KOPT-K1 (cell line): ENCODE measurements at regions not wholly inside any gene's neighbourhood (a gene's known extent, or its start where the extent isn't known, plus 50 kb on each side); places are given as distances from the start of the nearest gene placed in this dataset.

Experiments
- H3K27ac ChIP-seq: fragments of 200-600 bp; sonication (generic); 2 replicates; pipeline ENCODE4 v1.5.1; 2016; ENCODE audit warnings: antibody characterized with exemption, mild to moderate bottlenecking, low read depth, low read length; ENCODE audit not compliant: poor library complexity, severe bottlenecking
- H3K36me3 ChIP-seq: fragments of 200-600 bp; sonication (generic); 2 replicates; pipeline ENCODE4 v1.5.1; 2017; ENCODE audit warnings: antibody characterized with exemption, mild to moderate bottlenecking, low read length, moderate library complexity; ENCODE audit not compliant: insufficient read depth
- H3K9me3 ChIP-seq: fragments of 200-600 bp; sonication (generic); 2 replicates; pipeline ENCODE4 v1.5.1; 2017; ENCODE audit warnings: antibody characterized with exemption, low read length, mild to moderate bottlenecking; ENCODE audit not compliant: insufficient read depth, poor library complexity, severe bottlenecking

DNA sequence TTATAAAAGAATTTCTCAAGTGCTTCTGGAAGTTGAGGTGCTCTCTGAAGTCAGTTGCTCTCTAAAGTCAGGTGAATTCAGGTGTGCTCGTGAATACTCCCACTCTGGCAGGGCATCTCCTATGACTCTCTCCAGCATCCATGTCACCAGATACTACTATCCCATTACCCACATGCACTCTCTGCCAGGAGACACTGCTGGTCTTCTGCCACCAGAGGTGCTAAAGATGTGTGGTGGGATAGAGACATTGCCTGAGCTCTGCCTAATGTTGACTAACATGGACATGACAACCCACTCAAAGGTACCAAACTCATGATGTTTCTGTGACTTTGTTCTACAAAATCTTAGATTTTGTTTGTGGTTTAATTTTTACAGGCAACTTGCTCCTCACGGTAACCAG is 106.4 kb upstream of the HNRNPA3 start:
- no peaks in the 10 kb centered on the region for H3K9me3 ChIP-seq
- no peaks in the 10 kb centered on the region for H3K36me3 ChIP-seq
- no peak overlapping the region for H3K27ac ChIP-seq

DNA sequence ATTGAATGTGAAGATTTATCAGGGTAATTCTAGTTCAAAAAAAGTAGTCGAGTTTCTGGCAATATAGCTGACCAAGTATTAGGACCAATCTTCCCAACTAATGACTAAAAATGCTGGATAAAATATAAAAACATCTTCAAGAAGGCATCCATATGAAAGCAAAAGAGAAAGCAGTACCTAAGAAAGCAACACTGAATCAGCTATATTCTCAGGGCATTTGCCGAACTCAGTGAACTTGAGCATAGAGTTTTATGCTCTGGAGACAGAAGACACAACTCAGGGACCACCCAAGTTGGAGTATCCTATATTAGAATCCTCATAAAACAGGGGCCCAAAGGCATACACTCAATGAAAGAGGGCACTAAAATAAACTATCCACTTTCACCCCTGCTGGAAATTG is 103.7 kb upstream of the HNRNPA3 start:
- Histone ChIP-seq H3K9me3 (no peaks in the 10 kb centered on the region), H3K27ac (no peak overlapping the region), H3K36me3 (no peaks in the 10 kb centered on the region)

DNA sequence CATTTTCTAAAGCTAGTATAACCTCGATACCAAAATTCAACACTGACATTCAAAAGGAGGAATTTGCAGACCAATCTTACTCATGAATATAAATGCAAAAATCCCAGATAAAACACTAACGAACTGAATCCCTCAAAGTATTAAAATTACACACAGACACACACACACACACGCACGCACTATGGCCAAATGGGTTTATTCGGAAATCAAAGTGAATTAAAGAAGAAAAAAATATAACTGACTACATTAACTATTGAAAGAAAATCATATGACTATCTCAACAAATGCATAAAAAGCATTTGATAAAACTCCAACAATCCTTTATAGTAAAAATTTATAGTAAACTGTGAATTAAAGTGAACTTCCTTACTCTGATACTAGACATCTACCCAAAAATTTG is 97.9 kb upstream of the HNRNPA3 start:
- Histone ChIP-seq H3K27ac (no peak overlapping the region), H3K9me3 (no peaks in the 10 kb centered on the region), H3K36me3 (no peaks in the 10 kb centered on the region)

DNA sequence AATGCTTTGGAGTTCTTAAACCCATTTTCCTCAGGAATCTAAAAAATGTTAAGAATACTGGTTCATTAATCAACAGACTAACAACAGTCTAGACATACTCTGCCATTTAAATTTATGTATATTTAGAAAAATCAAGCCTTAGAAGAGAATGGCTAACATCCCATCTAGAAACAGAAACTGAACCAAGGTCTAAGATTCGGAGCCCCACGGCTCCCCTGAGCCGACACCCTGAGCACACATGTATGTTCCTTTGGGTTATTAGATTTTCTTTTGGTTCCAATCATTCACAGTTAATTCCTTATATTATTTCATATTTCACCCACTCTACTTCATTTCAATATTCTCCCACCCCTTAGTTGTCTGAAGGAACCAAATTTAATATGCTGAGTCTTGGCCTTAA is 94.8 kb upstream of the HNRNPA3 start:
- Histone ChIP-seq H3K9me3 (no peaks in the 10 kb centered on the region), H3K27ac (no peak overlapping the region), H3K36me3 (no peaks in the 10 kb centered on the region)

DNA sequence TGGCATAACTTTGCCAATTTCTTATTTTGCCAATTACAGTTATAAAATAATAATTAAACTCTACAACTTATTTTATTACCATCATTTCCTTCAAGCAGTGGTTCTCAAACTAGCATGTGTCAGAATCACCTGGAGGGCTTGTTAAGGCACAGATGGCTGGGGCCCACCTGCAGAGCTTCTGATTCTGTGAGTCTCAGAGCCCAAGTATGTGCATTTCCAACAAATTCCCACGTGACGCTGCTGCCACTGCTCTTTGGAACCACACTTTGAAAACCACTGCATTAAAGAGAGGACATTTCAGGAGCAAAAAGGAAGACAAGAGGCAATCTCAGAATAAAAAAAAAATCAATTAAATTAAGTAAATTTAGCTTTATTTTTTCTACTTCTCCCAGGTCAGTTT is 94.0 kb upstream of the HNRNPA3 start:
- no peaks in the 10 kb centered on the region for H3K36me3 ChIP-seq
- H3K9me3 ChIP-seq, result no peaks in the 10 kb centered on the region
- no peak overlapping the region for H3K27ac ChIP-seq

DNA sequence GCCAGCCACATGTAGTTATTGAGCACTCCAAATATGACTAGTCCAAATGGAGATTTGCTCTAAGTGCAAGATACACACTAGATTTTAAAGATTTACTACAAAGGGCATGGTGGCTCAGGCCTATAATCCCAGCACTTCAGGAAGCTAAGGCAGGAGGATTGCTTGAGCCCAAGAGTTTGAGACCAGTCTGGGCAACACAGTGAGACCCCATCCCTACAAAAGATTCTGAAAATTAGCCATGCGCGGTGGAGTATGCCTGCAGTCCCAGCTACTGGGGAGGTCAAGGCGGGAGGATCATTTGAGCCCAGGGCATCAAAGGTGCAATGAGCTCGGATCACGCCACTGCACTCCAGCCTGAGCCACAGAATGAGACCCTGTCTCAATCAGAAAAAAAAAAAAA is 93.5 kb upstream of the HNRNPA3 start:
- Histone ChIP-seq H3K36me3 (no peaks in the 10 kb centered on the region), H3K27ac (no peak overlapping the region), H3K9me3 (no peaks in the 10 kb centered on the region)

DNA sequence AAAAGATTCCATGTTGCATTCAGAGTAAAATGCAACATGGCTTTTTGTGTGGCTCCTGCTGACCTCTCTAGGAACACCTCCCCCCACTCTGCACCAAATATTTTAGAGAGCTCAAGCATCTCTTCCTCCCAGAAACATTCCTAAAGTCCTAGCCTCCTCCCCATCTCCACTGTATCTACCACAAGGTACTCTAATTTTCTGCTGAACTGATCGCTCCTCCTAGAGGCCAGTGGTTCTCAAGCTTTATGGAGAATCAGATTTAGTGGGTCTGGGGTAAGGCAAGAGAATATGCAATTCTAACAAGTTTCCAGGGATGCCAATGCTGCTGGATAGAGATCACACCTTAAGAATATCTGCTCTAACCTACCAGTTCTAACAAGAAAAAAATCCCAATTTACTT is 89.5 kb upstream of the HNRNPA3 start:
- Histone ChIP-seq H3K27ac (no peak overlapping the region), H3K9me3 (no peaks in the 10 kb centered on the region), H3K36me3 (no peaks in the 10 kb centered on the region)

DNA sequence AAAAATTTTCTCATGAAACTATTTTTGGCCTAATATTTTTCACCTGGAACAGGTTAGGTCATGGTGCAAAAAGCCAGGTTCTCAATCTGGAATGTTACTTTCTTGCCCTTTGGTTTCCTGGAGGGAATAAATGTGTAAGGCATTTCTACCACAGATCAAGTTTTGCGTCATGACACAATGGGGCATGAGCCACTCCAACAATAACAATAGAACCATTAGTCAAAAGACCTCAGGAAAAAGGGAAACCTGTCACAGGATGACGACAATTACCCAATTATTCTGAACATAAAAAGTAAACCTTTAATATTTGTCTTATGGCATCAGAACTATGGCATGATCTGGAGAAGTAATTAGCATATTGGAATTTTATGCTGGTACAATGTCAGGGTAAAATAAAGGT is 88.2 kb upstream of the HNRNPA3 start:
- no peak overlapping the region for H3K27ac ChIP-seq
- no peaks in the 10 kb centered on the region for H3K36me3 ChIP-seq
- H3K9me3 ChIP-seq, result no peaks in the 10 kb centered on the region

DNA sequence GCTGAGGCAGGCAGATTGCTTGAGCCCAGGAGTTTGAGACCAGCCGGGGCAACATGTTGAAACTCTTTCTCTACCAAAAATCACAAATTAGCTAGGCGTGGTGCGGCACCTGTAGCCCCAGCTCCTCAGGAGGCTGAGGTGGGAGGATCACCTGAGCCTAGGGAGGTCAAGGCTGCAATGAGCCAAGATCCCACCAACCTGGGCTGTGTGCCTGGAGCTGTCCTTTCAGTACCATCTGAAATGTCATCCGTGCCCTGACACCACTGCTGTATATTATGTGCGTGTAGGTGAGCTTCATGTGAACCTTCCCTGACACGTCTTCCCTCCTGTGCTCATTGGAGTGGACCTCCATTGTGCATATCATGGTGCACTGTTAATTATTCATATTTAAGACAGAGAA is 84.8 kb upstream of the HNRNPA3 start:
- H3K27ac ChIP-seq, result no peak overlapping the region
- no peaks in the 10 kb centered on the region for H3K36me3 ChIP-seq
- H3K9me3 ChIP-seq, result no peaks in the 10 kb centered on the region

DNA sequence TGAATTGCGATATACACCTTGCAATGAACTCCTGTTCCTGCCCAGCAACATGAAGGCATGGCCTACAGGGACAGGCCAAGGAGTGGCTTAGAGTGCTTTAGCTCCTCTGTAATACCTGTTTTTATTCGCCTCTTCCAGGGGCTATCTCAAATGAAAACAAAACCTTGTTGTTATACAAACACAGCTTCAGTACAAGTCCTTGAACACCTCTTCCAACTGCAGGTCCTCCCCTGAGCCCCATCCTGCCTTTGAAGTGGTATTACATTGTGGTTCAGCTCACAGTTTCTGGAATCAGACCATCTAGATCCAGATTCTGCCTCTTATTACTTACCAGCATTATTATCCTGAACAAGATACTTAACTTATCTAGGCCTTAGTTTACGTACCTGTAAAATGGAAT is 83.0 kb upstream of the HNRNPA3 start:
- Histone ChIP-seq H3K27ac (no peak overlapping the region), H3K9me3 (no peaks in the 10 kb centered on the region), H3K36me3 (no peaks in the 10 kb centered on the region)

DNA sequence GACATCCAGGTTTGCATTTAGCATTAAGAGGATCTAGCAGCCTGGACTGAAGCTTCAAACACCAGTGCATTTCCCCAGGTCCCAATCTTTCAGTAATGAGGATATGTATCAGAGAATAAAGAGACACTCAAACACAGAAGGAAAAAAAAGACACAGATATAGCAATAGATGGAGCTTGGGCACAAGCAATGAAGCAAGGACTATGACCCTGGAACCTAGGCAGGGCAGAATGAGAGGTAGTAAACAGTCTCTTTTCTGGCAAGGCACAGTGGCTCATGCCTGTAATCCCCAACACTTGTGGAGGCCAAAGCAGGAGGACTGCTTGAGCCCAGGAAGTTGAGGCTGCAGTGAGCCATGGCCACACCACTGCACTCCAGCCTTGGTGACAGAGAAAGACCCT is 80.7 kb upstream of the HNRNPA3 start:
- H3K36me3 ChIP-seq, result no peaks in the 10 kb centered on the region
- no peak overlapping the region for H3K27ac ChIP-seq
- H3K9me3 ChIP-seq, result no peaks in the 10 kb centered on the region

DNA sequence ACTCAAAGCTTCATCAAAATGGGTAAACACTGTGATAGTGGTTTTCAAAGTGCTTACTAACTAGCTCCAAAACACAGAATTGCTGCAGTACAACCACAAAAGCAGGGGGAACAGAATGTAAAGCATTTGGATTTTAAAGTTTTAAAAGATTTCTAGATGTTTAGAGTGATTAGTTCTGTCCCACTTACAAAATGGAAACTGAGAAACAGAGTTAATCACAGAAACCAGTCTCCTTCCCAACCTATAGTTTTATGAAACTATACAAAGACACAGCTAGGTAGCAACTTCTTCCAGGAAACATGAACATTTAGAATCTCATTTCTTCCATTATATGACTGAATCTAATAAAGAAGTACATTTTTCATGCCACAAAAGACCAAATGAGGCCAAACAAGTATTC is 73.8 kb upstream of the HNRNPA3 start:
- H3K27ac ChIP-seq, result no peak overlapping the region
- no peaks in the 10 kb centered on the region for H3K36me3 ChIP-seq
- H3K9me3 ChIP-seq, result no peaks in the 10 kb centered on the region

DNA sequence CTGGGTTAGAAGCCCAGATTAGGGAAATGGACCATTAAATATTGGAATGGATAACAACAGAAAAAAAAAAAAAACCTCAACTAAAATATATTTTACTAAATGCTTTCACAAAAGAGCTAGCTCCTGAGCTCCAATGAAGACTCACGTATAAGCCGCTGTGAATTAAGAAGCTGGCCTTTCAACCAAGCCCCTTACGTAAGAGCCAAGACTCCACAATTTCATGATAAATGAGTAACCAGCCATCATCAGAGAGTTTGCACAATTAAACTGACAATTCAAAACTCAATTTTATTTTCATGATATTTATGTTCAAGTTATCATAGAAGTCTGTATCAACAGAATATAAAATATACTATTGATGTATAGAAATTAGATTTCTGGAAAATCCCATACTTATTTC is 70.7 kb upstream of the HNRNPA3 start:
- Histone ChIP-seq H3K27ac (no peak overlapping the region), H3K9me3 (no peaks in the 10 kb centered on the region), H3K36me3 (no peaks in the 10 kb centered on the region)

DNA sequence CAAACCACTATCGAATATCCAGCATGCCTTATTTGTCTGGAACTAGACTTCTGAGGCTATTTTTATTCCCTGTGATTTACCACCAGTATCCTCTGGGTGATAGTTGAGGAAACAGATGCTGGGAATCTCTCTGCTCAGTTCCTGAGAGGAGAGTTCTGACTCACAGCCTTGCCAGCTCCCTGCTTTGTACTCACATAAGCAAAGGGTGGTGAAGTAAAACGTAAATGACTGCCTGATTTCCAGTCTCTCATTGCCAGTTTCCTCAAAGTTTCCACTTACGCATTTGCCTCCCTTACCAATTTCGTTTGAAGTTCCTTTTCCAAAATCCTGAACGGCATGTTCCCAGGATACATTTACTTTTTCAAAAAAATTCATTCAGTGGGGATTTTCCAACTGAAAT is 69.2 kb upstream of the HNRNPA3 start:
- H3K27ac ChIP-seq, result no peak overlapping the region
- H3K36me3 ChIP-seq, result no peaks in the 10 kb centered on the region
- H3K9me3 ChIP-seq, result no peaks in the 10 kb centered on the region

DNA sequence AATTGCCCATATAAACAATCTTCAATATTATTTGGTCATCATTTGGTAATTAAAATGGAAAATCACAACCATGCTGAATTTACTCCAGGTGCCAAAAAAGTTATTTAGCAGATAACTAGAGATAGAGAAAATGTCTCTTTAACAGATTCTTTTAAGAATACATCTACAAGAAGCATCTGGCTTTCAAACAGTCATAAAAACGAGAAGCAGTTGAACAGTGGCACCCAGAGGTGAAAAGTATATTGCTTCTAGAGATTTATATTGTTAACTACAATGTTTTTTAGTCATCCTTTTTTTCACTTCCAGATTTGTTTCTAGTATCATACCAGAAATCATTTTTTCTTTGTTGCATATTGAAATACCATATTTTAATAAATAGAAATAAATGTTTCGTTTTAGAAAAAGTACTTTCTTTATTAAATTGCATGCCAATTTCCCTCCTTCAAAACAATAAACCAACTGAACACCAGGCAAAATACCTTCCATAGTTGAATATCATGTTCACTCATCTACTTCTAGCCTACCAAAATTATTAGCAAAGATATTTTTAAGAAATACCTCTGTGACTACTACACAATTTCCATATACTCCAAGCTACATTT is 65.4 kb upstream of the HNRNPA3 start:
- Histone ChIP-seq H3K9me3 (no peaks in the 10 kb centered on the region), H3K27ac (no peak overlapping the region), H3K36me3 (no peaks in the 10 kb centered on the region)

DNA sequence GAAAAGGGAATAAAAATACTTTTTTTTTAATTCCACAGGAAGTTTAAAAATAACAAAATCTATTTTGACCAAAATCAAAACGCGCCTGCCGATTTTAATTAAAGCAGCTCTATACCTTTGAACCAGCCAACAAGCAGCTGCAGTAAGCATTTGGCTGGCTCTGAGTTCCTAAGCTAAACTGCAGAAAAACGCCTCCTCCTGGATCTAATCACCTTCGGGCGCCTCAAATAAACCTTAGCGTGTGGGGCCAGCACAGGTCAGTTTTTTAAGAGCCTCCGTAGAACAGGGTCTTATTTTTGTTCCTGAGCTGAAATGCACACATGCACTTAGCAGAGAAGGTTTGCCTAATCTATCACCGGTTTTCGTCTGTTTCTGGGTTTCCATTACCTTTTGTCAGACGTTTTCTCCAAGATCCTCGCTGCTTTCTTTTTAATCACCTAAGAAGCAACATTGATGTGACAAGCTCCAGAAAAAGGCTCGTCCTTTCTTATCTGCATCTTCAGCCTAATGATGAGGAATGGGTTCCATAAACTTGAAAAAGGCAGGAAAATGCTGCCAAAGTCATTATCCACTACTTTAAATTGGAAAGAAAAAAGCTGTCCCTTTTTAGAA is 64.7 kb upstream of the HNRNPA3 start:
- no peaks in the 10 kb centered on the region for H3K9me3 ChIP-seq
- H3K36me3 ChIP-seq, result no peaks in the 10 kb centered on the region
- no peak overlapping the region for H3K27ac ChIP-seq
